Left renal cortex interstitium (tissue), 4 donors: ENCODE measurements at regions not wholly inside any gene's neighbourhood (a gene's known extent, or its start where the extent isn't known, plus 50 kb on each side); places are given as distances from the start of the nearest gene placed in this dataset.
"Not testable (repeated sequence)": the region's sequence is repeated elsewhere in the genome, so short reads cannot be mapped to it uniquely, and the experiment has no call there.

Experiments used
- DNase-seq, 4 donors: peaks; one replicate each; pipeline ENCODE4 v3.0.0-alpha.2; 2013; ENCODE audit warnings: low read depth in 4 of 4, low spot score in 2 of 4, missing footprints in 1 of 4

DNA sequence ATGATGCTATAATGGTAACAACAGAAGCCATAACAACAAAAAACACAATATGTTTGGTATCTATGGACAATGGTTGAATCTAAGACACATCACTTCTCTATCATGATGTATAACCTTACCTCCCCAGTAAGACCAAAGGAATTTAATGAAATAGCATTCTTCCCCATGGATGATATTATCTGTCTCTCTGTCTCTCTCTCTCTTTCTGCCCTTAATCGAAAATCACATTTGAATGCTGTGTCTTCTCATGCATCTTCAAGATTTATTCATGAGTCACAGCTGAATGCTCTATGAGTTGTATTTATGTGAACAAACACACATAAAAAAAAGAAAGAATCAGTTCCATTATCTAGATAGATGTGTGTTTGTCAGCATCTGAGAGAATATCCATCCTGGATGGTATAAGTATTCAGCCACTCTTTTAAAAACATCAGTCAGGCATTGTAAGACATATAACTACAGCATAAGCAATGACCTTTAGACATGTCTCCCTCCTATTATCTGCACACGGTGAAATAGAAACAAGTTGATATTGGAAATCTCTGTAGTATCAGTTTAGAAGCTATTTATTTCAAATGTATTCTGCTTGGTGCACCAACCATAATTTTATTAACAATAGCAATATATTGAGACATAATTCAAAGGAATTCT, 433.3 kb downstream of the TOX3 start:
- no peak for DNase-seq

- DNase-seq = not testable (repeated sequence)
Measured at GRCh38 chr16:52104993-52105392, 441.9 kb downstream of the TOX3 start.

- no peak for DNase-seq
Measured at GRCh38 chr16:52103791-52104190, 443.2 kb downstream of the TOX3 start.

DNA sequence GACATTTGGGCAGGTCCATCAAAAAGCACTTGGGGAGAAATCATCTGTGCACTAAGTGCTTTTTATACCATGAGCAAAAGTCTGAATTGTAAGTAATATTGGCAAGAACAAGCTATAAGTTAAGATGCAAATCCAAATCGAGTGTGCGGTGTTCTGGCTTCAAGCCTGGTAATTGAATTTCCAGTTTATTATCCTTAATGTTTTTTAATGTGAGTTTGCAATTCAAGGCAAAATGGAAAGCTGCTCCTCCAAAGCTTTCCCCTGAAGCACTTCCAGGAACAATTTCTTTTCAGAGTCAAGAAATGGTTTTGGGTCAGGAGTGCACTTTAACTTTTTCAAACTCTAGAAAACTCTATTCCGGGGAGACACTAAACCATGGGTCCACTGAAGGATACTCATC, 445.7 kb downstream of the TOX3 start:
- DNase-seq = no peak

- no peak for DNase-seq
Measured at GRCh38 chr16:52099382-52099781, 447.6 kb downstream of the TOX3 start.

DNA sequence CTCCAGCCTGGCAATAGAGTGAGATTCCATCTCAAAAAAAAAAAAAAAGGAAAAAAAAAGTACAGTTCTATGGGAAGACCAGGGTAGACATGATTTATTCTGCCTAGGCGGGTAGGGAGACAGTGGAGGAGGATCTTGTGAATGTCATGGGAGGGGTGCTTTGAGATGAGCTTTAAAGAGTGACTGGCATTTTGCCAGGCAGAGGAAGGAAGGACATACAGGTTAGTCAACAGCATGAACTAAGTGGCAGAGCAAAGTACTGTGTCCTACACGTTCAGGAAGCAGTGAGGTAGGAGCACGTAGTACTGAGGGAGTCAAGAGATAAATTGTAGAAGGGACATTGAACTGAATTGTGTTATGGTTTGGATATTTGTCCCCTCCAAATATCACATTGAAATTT, 451.5 kb downstream of the TOX3 start:
- DNase-seq = no peak

DNA sequence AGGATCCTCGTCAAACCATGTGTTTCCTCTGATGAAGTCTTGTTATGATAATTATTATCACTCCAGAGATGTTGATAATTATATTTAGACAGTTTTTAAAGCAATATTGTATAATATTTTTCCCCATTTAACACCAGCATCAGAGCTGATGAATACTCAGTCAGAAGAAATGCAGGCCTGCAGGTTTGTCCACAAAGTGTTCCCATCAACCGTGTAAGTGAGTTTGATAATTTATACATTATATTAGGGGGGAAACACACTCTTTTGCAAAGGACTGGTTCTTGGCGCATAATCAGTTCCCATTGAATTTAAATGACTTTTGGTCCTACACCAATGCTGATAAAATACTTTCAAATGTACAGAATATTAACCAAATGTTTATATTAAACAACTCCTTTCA, 454.8 kb downstream of the TOX3 start:
- peak in 1 of 4 donors; percentile 23 for DNase-seq

DNA sequence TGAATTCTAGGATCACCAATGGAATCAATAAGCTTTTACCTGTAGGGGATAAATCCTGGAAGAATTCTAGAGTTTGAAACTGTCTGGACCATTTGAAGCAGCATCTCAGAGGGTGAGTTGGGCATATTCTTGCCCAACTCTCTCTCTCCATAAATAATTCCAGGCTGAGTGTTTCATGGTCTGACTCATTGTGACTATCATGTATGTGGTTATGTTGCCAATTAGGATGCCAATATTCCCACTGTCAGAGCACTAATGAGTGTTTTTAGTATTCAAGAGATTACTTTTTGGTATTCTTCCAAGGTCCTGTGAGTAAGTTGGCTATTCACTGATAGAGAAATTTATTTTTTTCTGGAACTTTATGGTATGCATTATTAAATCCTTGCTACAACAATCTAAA, 456.9 kb downstream of the TOX3 start:
- no peak for DNase-seq

- DNase-seq = no peak
Measured at GRCh38 chr16:52089476-52089875, 457.5 kb downstream of the TOX3 start.

DNA sequence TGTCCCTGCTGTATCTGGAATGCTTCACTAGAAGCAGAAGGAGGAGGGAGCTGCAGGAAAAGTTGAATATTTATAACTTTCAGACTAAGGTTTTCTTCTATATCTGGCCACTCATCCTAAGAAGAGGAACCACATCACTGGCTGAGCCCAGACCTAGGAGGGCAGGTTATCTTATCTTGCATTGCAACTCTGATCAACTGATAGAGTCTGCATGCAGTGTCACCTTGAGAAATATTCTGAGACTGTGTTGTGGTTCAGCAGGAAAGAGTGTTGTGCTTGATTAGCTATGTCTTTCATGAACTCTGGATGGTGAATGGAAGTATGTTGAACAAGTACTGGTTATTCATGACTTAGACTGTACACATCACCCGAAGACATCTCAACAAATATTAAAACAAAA, 460.0 kb downstream of the TOX3 start:
- no peak for DNase-seq

GRCh38 chr16:52078716-52079655, 468.0 kb downstream of the TOX3 start:
- no peak for DNase-seq

GRCh38 chr16:52077607-52078006, 469.3 kb downstream of the TOX3 start:
- DNase-seq = no peak

- no peak for DNase-seq
Measured at GRCh38 chr16:52076801-52077201, 470.1 kb downstream of the TOX3 start.

GRCh38 chr16:52076332-52076731, 470.6 kb downstream of the TOX3 start:
- DNase-seq = no peak

GRCh38 chr16:52074133-52074532, 472.8 kb downstream of the TOX3 start:
- no peak for DNase-seq

GRCh38 chr16:52073024-52073423, 473.9 kb downstream of the TOX3 start:
- DNase-seq = no peak

- no peak for DNase-seq
Measured at GRCh38 chr16:52071101-52071500, 475.8 kb downstream of the TOX3 start.

- DNase-seq = no peak
Measured at GRCh38 chr16:52070341-52071057, 476.4 kb downstream of the TOX3 start.

GRCh38 chr16:52069866-52070265, 477.1 kb downstream of the TOX3 start:
- DNase-seq = peak in 3 of 4 donors; percentile 29 to 59 (median 30)

GRCh38 chr16:52068447-52069074, 478.4 kb downstream of the TOX3 start:
- peak in 3 of 4 donors; percentile 8 to 28 (median 9) for DNase-seq

GRCh38 chr16:52066962-52067361, 480.0 kb downstream of the TOX3 start:
- no peak for DNase-seq
